OCI-LY3 (cell line): ENCODE measurements at regions not wholly inside any gene's neighbourhood (a gene's known extent, or its start where the extent isn't known, plus 50 kb on each side); places are given as distances from the start of the nearest gene placed in this dataset.

Experiments
- H2AFZ ChIP-seq: fragments of 200-600, 300-600 bp; shearing (Covaris generic); 2 replicates; pipeline ENCODE4 v1.6.0; 2014; ENCODE audit warnings: antibody characterized with exemption, low read depth, low read length
- H3K27ac ChIP-seq: fragments of 200-600, 300-600 bp; sonication (generic); 2 replicates; pipeline ENCODE4 v1.5.1; 2014; ENCODE audit warnings: mild to moderate bottlenecking, low read length, moderate library complexity, mixed read lengths
- H3K27me3 ChIP-seq: fragments of 200-600, 300-600 bp; sonication (generic); 2 replicates; pipeline ENCODE4 v1.6.1; 2014; ENCODE audit warnings: low read depth, low read length, mixed read lengths
- H3K36me3 ChIP-seq: fragments of 200-600, 300-600 bp; sonication (generic); replicated peaks from 2 replicates; pipeline ENCODE3; 2014; ENCODE audit warnings: low read depth, low read length, mixed read lengths
- H3K4me1 ChIP-seq: fragments of 300-600, 200-600 bp; sonication (generic); 2 replicates; pipeline ENCODE4 v1.6.1; 2014; ENCODE audit warnings: low read length, mixed read lengths
- H3K4me2 ChIP-seq: fragments of 200-600, 300-600 bp; sonication (generic); 2 replicates; pipeline ENCODE4 v1.6.1; 2014; ENCODE audit warnings: low read length, mixed read lengths
- H3K4me3 ChIP-seq: fragments of 300-600, 200-600 bp; sonication (generic); 2 replicates; pipeline ENCODE4 v1.5.1; 2014; ENCODE audit warnings: antibody characterized with exemption, mild to moderate bottlenecking, low read length, moderate library complexity
- H3K79me2 ChIP-seq: fragments of 300-600, 200-600 bp; shearing (Covaris generic); 2 replicates; pipeline ENCODE4 v1.6.1; 2014; ENCODE audit warnings: mild to moderate bottlenecking, low read length, mixed read lengths
- H3K9ac ChIP-seq: fragments of 300-600, 200-600 bp; shearing (Covaris generic); 2 replicates; pipeline ENCODE4 v1.6.0; 2014; ENCODE audit warnings: mild to moderate bottlenecking, low read length, moderate library complexity
- H3K9me3 ChIP-seq: fragments of 200-600, 300-600 bp; shearing (Covaris generic); 2 replicates; pipeline ENCODE4 v1.6.1; 2014; ENCODE audit warnings: low read length, mixed read lengths; ENCODE audit not compliant: insufficient read depth
- H4K20me1 ChIP-seq: fragments of 200-600, 300-600 bp; sonication (generic); 2 replicates; pipeline ENCODE4 v1.6.1; 2016; ENCODE audit warnings: low read length, mixed read lengths; ENCODE audit not compliant: insufficient read depth
- EZH2phosphoT487 ChIP-seq: fragments of 200-600 bp; shearing (Covaris generic); IDR thresholded peaks from 2 replicates; pipeline ENCODE4 v1.6.1; 2018; ENCODE audit warnings: antibody characterized with exemption, mixed run types, low read depth
- TF ChIP-seq, protein P1 (sequence below): fragments of 200-600, 300-600 bp; sonication (generic); IDR thresholded peaks from 2 replicates; pipeline ENCODE4 v1.5.1; 2014; ENCODE audit warnings: antibody characterized with exemption, low read length, low read depth

DNA sequence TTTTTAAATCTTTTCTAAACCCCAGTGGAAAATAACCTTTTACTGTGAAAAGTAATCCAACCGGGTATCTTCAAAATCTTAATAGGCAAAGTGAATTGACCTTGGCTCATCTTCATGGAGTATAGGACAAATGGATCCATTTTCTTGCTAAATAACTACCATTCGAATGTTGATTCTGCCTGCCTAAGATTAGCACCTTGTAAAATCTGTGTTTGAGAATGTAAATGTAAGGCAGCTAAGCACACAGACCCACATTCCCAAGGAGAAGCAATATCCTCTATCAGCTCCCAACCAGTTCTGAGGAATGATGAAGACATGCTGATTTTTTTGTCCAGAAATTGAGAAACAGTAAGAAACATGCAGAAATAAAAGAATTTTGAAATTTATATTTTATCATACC lies 509.8 kb upstream of the SMIM21 start:
- Histone ChIP-seq H3K9ac (no peak overlapping the region), H3K27ac (no peak overlapping the region), H2AFZ (no peak overlapping the region), H3K9me3 (no peaks in the 10 kb centered on the region), H3K4me3 (no peak overlapping the region), H3K79me2 (no peaks in the 10 kb centered on the region), H3K36me3 (no peaks in the 10 kb centered on the region), H3K27me3 (no peaks in the 10 kb centered on the region), H3K4me2 (no peak overlapping the region), H3K4me1 (no peaks in the 10 kb centered on the region), H4K20me1 (no peaks in the 10 kb centered on the region)
- TF ChIP-seq EZH2phosphoT487: no peak
- TF ChIP-seq, protein P1, sequence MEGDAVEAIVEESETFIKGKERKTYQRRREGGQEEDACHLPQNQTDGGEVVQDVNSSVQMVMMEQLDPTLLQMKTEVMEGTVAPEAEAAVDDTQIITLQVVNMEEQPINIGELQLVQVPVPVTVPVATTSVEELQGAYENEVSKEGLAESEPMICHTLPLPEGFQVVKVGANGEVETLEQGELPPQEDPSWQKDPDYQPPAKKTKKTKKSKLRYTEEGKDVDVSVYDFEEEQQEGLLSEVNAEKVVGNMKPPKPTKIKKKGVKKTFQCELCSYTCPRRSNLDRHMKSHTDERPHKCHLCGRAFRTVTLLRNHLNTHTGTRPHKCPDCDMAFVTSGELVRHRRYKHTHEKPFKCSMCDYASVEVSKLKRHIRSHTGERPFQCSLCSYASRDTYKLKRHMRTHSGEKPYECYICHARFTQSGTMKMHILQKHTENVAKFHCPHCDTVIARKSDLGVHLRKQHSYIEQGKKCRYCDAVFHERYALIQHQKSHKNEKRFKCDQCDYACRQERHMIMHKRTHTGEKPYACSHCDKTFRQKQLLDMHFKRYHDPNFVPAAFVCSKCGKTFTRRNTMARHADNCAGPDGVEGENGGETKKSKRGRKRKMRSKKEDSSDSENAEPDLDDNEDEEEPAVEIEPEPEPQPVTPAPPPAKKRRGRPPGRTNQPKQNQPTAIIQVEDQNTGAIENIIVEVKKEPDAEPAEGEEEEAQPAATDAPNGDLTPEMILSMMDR: no peak

DNA sequence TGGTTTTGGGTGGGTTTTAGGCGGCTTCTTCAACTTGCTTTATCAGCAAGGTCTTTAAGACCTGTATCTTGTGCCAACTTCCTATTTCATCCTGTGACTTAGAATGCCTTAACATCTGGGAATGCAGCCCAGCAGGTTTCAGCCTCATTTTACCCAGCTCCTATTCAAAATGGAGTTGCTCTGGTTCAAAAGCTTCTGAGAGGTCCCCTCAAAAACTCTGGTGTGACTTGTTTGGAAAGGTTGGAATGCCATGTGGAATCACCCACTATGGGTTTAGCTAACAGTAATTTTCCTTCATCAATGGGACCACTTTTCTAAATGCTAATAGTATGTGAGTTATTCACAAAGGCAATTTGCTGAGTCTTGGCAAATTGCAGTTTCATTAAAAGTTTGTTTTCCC lies 509.4 kb upstream of the SMIM21 start:
- Histone ChIP-seq H3K4me1 (no peaks in the 10 kb centered on the region), H3K79me2 (no peaks in the 10 kb centered on the region), H3K4me3 (no peak overlapping the region), H3K9ac (no peak overlapping the region), H3K9me3 (no peaks in the 10 kb centered on the region), H3K4me2 (no peak overlapping the region), H3K27me3 (no peaks in the 10 kb centered on the region), H3K36me3 (no peaks in the 10 kb centered on the region), H4K20me1 (no peaks in the 10 kb centered on the region), H3K27ac (no peak overlapping the region), H2AFZ (no peak overlapping the region)
- TF ChIP-seq, protein P1: no peak
- no peak for TF ChIP-seq EZH2phosphoT487

DNA sequence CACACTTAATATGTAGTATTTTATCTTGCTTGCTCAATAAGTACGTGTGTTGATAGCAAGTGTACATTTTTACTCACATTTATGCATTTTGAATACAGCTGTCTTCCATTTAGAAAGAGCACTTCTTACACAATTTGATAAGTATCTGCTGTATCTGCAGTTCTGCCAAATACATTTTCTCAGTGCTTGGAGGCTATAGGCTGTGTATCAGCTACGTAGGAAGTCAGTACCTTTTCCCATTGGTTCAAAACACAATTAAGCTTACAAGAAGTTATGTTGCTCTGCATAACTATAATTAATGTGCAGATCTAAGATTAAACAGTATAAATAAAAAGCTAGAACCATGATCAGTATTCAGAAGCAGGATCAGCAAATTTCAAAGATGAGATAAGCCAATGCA lies 503.6 kb upstream of the SMIM21 start:
- no peaks in the 10 kb centered on the region for H3K9me3 ChIP-seq
- H4K20me1 ChIP-seq: no peaks in the 10 kb centered on the region
- no peak overlapping the region for H2AFZ ChIP-seq
- no peak overlapping the region for H3K4me3 ChIP-seq
- no peak overlapping the region for H3K27ac ChIP-seq
- H3K9ac ChIP-seq: no peak overlapping the region
- H3K27me3 ChIP-seq: no peaks in the 10 kb centered on the region
- no peaks in the 10 kb centered on the region for H3K4me1 ChIP-seq
- no peak for TF ChIP-seq EZH2phosphoT487
- TF ChIP-seq, protein P1: no peak
- H3K79me2 ChIP-seq: no peaks in the 10 kb centered on the region
- no peaks in the 10 kb centered on the region for H3K36me3 ChIP-seq
- H3K4me2 ChIP-seq: no peak overlapping the region

DNA sequence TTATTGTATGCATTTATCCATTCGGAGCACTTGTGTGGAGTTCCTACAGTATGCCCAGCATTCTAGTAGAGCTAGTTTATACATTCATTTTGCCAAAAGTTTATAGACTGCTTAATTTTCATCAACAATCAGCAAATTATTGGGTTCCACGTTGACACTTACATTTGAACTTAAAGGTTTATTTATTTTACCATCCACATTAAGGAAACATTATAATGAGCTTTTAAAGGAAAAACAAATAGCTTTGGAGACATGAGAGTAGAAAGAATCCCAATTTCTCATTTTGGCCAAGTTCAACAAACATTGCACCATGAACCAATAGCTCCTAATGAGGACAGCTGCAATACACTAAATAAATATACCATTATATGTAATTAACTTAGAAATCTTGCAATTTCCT lies 501.2 kb upstream of the SMIM21 start:
- no peak overlapping the region for H3K27ac ChIP-seq
- TF ChIP-seq, protein P1: no peak
- TF ChIP-seq EZH2phosphoT487: no peak
- no peaks in the 10 kb centered on the region for H3K9me3 ChIP-seq

More for the DNA sequence above, 501.2 kb upstream of the SMIM21 start:
- Histone ChIP-seq H3K4me2 (no peak overlapping the region), H3K4me3 (no peak overlapping the region), H3K4me1 (no peaks in the 10 kb centered on the region), H2AFZ (no peak overlapping the region), H4K20me1 (no peaks in the 10 kb centered on the region), H3K9ac (no peak overlapping the region), H3K36me3 (no peaks in the 10 kb centered on the region), H3K27me3 (no peaks in the 10 kb centered on the region), H3K79me2 (no peaks in the 10 kb centered on the region)
